NOMO-1 treated with DMSO at 0.1 percent for 48 hours (cell line): ENCODE measurements at regions not wholly inside any gene's neighbourhood (a gene's known extent, or its start where the extent isn't known, plus 50 kb on each side); places are given as distances from the start of the nearest gene placed in this dataset.

Experiments used
- DNase-seq: peaks from one replicate; lab custom pipeline; 2025; ENCODE audit not compliant: unreplicated experiment; lab: John Stamatoyannopoulos, UW

GRCh38 chr18:60146220-60146960 lies 226.2 kb downstream of the MC4R start:
- DNase-seq = no peak

- DNase-seq = no peak
Measured at GRCh38 chr18:60145776-60146175, 226.8 kb downstream of the MC4R start.

GRCh38 chr18:60134806-60135205 lies 235.0 kb downstream of the PMAIP1 start:
- no peak for DNase-seq

GRCh38 chr18:60130284-60130683 lies 230.5 kb downstream of the PMAIP1 start:
- no peak for DNase-seq

GRCh38 chr18:60123031-60123430 lies 223.2 kb downstream of the PMAIP1 start:
- DNase-seq = no peak

GRCh38 chr18:60122339-60122738 lies 222.5 kb downstream of the PMAIP1 start:
- DNase-seq = no peak

GRCh38 chr18:60120231-60120750 lies 220.5 kb downstream of the PMAIP1 start:
- no peak for DNase-seq

- DNase-seq = no peak
Measured at GRCh38 chr18:60117321-60117720, 217.5 kb downstream of the PMAIP1 start.

GRCh38 chr18:60113396-60113795 lies 213.6 kb downstream of the PMAIP1 start:
- no peak for DNase-seq

GRCh38 chr18:60112369-60112768 lies 212.6 kb downstream of the PMAIP1 start:
- no peak for DNase-seq

- no peak for DNase-seq
Measured at GRCh38 chr18:60111525-60111924, 211.7 kb downstream of the PMAIP1 start.

- DNase-seq = no peak
Measured at GRCh38 chr18:60110836-60111235, 211.0 kb downstream of the PMAIP1 start.

- DNase-seq = no peak
Measured at GRCh38 chr18:60100778-60101177, 201.0 kb downstream of the PMAIP1 start.

GRCh38 chr18:60099709-60100108 lies 199.9 kb downstream of the PMAIP1 start:
- DNase-seq = no peak

- no peak for DNase-seq
Measured at GRCh38 chr18:60096428-60096827, 196.6 kb downstream of the PMAIP1 start.

- DNase-seq = no peak
Measured at GRCh38 chr18:60092073-60092472, 192.3 kb downstream of the PMAIP1 start.

- peak; percentile 18 for DNase-seq
Measured at GRCh38 chr18:60090170-60090569, 190.4 kb downstream of the PMAIP1 start.

GRCh38 chr18:60082790-60083189 lies 183.0 kb downstream of the PMAIP1 start:
- no peak for DNase-seq

GRCh38 chr18:60082282-60082681 lies 182.5 kb downstream of the PMAIP1 start:
- DNase-seq = no peak

- DNase-seq = no peak
Measured at GRCh38 chr18:60075477-60075876, 175.7 kb downstream of the PMAIP1 start.

GRCh38 chr18:60070631-60071030 lies 170.8 kb downstream of the PMAIP1 start:
- DNase-seq = no peak

- no peak for DNase-seq
Measured at GRCh38 chr18:60069145-60069544, 169.3 kb downstream of the PMAIP1 start.
